GM12878 (cell line): ENCODE measurements at regions not wholly inside any gene's neighbourhood (a gene's known extent, or its start where the extent isn't known, plus 50 kb on each side); places are given as distances from the start of the nearest gene placed in this dataset.

Source experiments
- ATAC-seq: fragments of 200-7000 bp; cut with Tn5 transposase; 3 replicates; pipeline ENCODE4 v1.9.1; 2020; ENCODE audit warnings: mild to moderate bottlenecking, moderate library complexity
- BruUV-seq: library from RNA; stranded (reverse); fragments of 400-500 nt; replicated peaks from 2 replicates; lab custom pipeline; 2021; lab: Mats Ljungman, UMichigan
- CTCF ChIA-PET: fragments of 300-600 bp; sonication (Branson Sonifier 250); formaldehyde crosslinking; extraction: SDS; loops from one replicate; lab custom pipeline; 2021; ENCODE audit warnings: inconsistent platforms; lab: Yijun Ruan, JAX
- POLR2A ChIA-PET: fragments of 350-600 bp; formaldehyde crosslinking; extraction: SDS; loops from one replicate; lab custom pipeline; 2021; ENCODE audit warnings: inconsistent platforms; lab: Charles Lee
- RAD21 ChIA-PET: fragments of 300-600 bp; sonication (Branson Sonifier 250); formaldehyde crosslinking; loops from one replicate; lab custom pipeline; 2023; ENCODE audit warnings: antibody characterized with exemption; ENCODE audit not compliant: unreplicated experiment; lab: Charles Lee
- SMC1A ChIA-PET: fragments of 300-600 bp; sonication (Branson Sonifier 250); formaldehyde crosslinking; loops from one replicate; lab custom pipeline; 2023; ENCODE audit not compliant: unreplicated experiment, uncharacterized antibody; lab: Charles Lee
- DNase-seq: peaks from one replicate; pipeline ENCODE4 v3.0.0-alpha.2; 2011; ENCODE audit warnings: low read depth, low spot score
- FAIRE-seq: peaks from 3 replicates; lab custom pipeline; 2011; peaks lifted over from hg19 to GRCh38; lab: Jason Lieb, UNC
- H2AFZ ChIP-seq: 2 replicates; pipeline ENCODE4 v1.6.0; 2011; ENCODE audit warnings: low read depth, low read length, control low read depth; ENCODE audit not compliant: control insufficient read depth
- H3K27ac ChIP-seq: 2 replicates; pipeline ENCODE4 v1.5.1; 2011; ENCODE audit warnings: control low read depth; ENCODE audit not compliant: control insufficient read depth, insufficient read depth
- H3K27me3 ChIP-seq, 2 experiments: replicated peaks in 1 of 2; 2 replicates each; pipeline versions ENCODE4 v1.6.0 to v1.6.1; 2011; ENCODE audit warnings: low read length in 1 of 2; ENCODE audit not compliant: control insufficient read depth in 2 of 2, insufficient read depth in 2 of 2
- H3K36me3 ChIP-seq, 2 experiments: 2 replicates each; pipeline ENCODE4 v1.5.1; 2011; ENCODE audit warnings: low read length in 1 of 2; ENCODE audit not compliant: control insufficient read depth in 2 of 2, insufficient read depth in 2 of 2
- H3K4me1 ChIP-seq: 2 replicates; pipeline ENCODE4 v1.6.1; 2011; ENCODE audit warnings: mild to moderate bottlenecking, low read length, moderate library complexity, mixed read lengths; ENCODE audit not compliant: control insufficient read depth, insufficient read depth
- H3K4me2 ChIP-seq: 2 replicates; pipeline ENCODE4 v1.6.0; 2011; ENCODE audit warnings: control low read depth; ENCODE audit not compliant: control insufficient read depth, insufficient read depth
- H3K4me3 ChIP-seq: fragments of 200-600 bp; sonication (generic); 2 replicates; pipeline ENCODE4 v1.5.1; 2016
- H3K79me2 ChIP-seq: 2 replicates; pipeline ENCODE4 v1.6.0; 2011; ENCODE audit warnings: low read length; ENCODE audit not compliant: control insufficient read depth, insufficient read depth
- H3K9ac ChIP-seq: 2 replicates; pipeline ENCODE4 v1.8.0; 2011; ENCODE audit warnings: low read length, control low read depth, mixed read lengths; ENCODE audit not compliant: control insufficient read depth, insufficient read depth
- H3K9me3 ChIP-seq: replicated peaks from 3 replicates; pipeline ENCODE4 v1.5.1; 2011; ENCODE audit warnings: mild to moderate bottlenecking, low read length; ENCODE audit not compliant: control insufficient read depth, insufficient read depth
- H4K20me1 ChIP-seq: 2 replicates; pipeline ENCODE4 v1.6.0; 2011; ENCODE audit not compliant: control insufficient read depth, insufficient read depth
- BRCA1 ChIP-seq: IDR thresholded peaks from 2 replicates; pipeline ENCODE4 v1.6.1; 2011; ENCODE audit warnings: low read depth, low read length, improper control_type of control experiment
- EED ChIP-seq: sonication (generic); IDR thresholded peaks from 2 replicates; pipeline ENCODE4 v1.6.1; 2016; ENCODE audit warnings: antibody characterized with exemption, low read depth
- IKZF1 ChIP-seq: fragments of 450-650 bp; conservative IDR thresholded peaks from 2 replicates; pipeline ENCODE4 v1.6.1; 2017; ENCODE audit warnings: antibody characterized with exemption, mild to moderate bottlenecking
- NFXL1 ChIP-seq: fragments of 450-650 bp; IDR thresholded peaks from 2 replicates; pipeline ENCODE4 v1.6.1; 2017; ENCODE audit warnings: antibody characterized with exemption, mild to moderate bottlenecking, borderline replicate concordance
- PBX3 ChIP-seq: IDR thresholded peaks from 2 replicates; pipeline ENCODE4 v1.6.1; 2011; ENCODE audit warnings: mild to moderate bottlenecking, low read depth, low read length, moderate library complexity; ENCODE audit not compliant: insufficient replicate concordance
- SMAD1 ChIP-seq: fragments of 450-650 bp; IDR thresholded peaks from 2 replicates; pipeline ENCODE4 v1.6.1; 2018; ENCODE audit warnings: mild to moderate bottlenecking, low read depth; ENCODE audit not compliant: partially characterized antibody
- SMC3 ChIP-seq: IDR thresholded peaks from 2 replicates; pipeline ENCODE4 v1.6.1; 2011; ENCODE audit warnings: low read length, improper control_type of control experiment, borderline replicate concordance
- SP1 ChIP-seq: IDR thresholded peaks from one replicate; pipeline ENCODE4 v1.6.1; 2011; ENCODE audit warnings: low read depth, low read length
- SUPT20H ChIP-seq: IDR thresholded peaks from 2 replicates; pipeline ENCODE4 v1.6.1; 2011; ENCODE audit warnings: low read depth, mild to moderate bottlenecking, low read length, moderate library complexity, borderline replicate concordance; ENCODE audit not compliant: control insufficient read depth
- USF1 ChIP-seq: IDR thresholded peaks from 2 replicates; pipeline ENCODE4 v1.6.1; 2011; ENCODE audit warnings: borderline replicate concordance, low read depth, mild to moderate bottlenecking, moderate library complexity, mixed read lengths, low read length; ENCODE audit not compliant: insufficient read depth; ENCODE audit errors: extremely low read length
- YY1 ChIP-seq: IDR thresholded peaks from 2 replicates; pipeline ENCODE4 v1.6.1; 2011; ENCODE audit warnings: low read depth, mild to moderate bottlenecking, low read length
- ZBTB4 ChIP-seq: fragments of 450-650 bp; formaldehyde crosslinking; IDR thresholded peaks from 2 replicates; pipeline ENCODE4 v1.4.0; 2022; ENCODE audit warnings: mild to moderate bottlenecking, moderate library complexity
- ZSCAN29 ChIP-seq: fragments of 450-650 bp; IDR thresholded peaks from 2 replicates; pipeline ENCODE4 v1.6.1; 2017; ENCODE audit warnings: mild to moderate bottlenecking, moderate library complexity
- WGBS: methylation state at CpG from one replicate; pipeline ENCODE4 v1.1.6; 2016; ENCODE audit warnings: low lambda C conversion rate; ENCODE audit not compliant: insufficient replicate concordance, insufficient coverage; ENCODE audit errors: missing lambda C conversion rate; 5-methylcytosine and 5-hydroxymethylcytosine counted together
- in situ Hi-C: fragments of 300-500 bp; cut with MboI; formaldehyde crosslinking; loops from 9 replicates; pipeline ENCODE4 v1.14.3; 2018; ENCODE audit warnings: mixed read lengths
- intact Hi-C: fragments of 100-400 bp; cut with micrococcal nuclease; formaldehyde crosslinking; loops from one replicate; pipeline ENCODE4 v1.14.2; 2022; ENCODE audit not compliant: unreplicated experiment

- TF ChIP-seq ZBTB4 (CRISPR knock-in tag) (no peak), BRCA1 (no peak), YY1 (no peak), ZSCAN29 (no peak), USF1 (no peak), NFXL1 (no peak)
- TF ChIP-seq, all 136 proteins: peak for 0
These were observed 52.4 kb upstream of the SI start (continued) for GRCh38 chr3:165130708-165131107.

GRCh38 chr3:165128544-165128943, 50.2 kb upstream of the SI start:
- Histone ChIP-seq H2AFZ (no peak overlapping the region), H3K4me3 (no peak overlapping the region), H3K9me3 (no peaks in the 10 kb centered on the region)
- DNase-seq: no peak
- CTCF ChIA-PET: no interaction called here
- no peak for FAIRE-seq
- TF ChIP-seq EED: no peak
- TF ChIP-seq SUPT20H: no peak
- no peak for TF ChIP-seq SP1
- TF ChIP-seq PBX3: no peak
- no peak for TF ChIP-seq SMAD1
- TF ChIP-seq SMC3: no peak
- no peak for TF ChIP-seq IKZF1
- TF ChIP-seq, all 136 proteins: peak for 0
- H4K20me1 ChIP-seq: no peaks in the 10 kb centered on the region
- no peaks in the 10 kb centered on the region for H3K4me1 ChIP-seq
- no peak overlapping the region for H3K4me2 ChIP-seq
- H3K27ac ChIP-seq: no peak overlapping the region
- in situ Hi-C loops: no loop called here
- no peaks in the 10 kb centered on the region for H3K79me2 ChIP-seq
- ChIA-PET RAD21 (no interaction called here), SMC1A (no interaction called here), POLR2A (no interaction called here)
- H3K9ac ChIP-seq: no peak overlapping the region
- WGBS: 0% methylated on average over 1 of the region's 1 CpG
- no peaks in the 10 kb centered on the region for H3K36me3 ChIP-seq
- H3K27me3 ChIP-seq: no peaks in the 10 kb centered on the region
- no peak for ATAC-seq
- BruUV-seq: no TSS peak
- intact Hi-C loops: no loop called here
